Natural killer cell (primary cell): ENCODE measurements at regions not wholly inside any gene's neighbourhood (a gene's known extent, or its start where the extent isn't known, plus 50 kb on each side); places are given as distances from the start of the nearest gene placed in this dataset.

Source experiments
- ATAC-seq, 3 donors: fragments of 150-1000 bp in 2 of 3; fragments of 200-7000 bp in 1 of 3; cut with Tn5 transposase; 1 replicate in 1 of 3; 2 replicates in 2 of 3; pipeline ENCODE4 v1.10.0; 2021; ENCODE audit warnings: mild to moderate bottlenecking in 2 of 3, moderate library complexity in 2 of 3
- DNase-seq, 2 donors: peaks; one replicate each; pipeline versions ENCODE4 v3.0.0 to v3.0.0-alpha.2; 2013 to 2021; ENCODE audit warnings: mixed read lengths in 1 of 2
- H3K27ac ChIP-seq: one replicate; pipeline ENCODE4 v1.5.1; 2013; ENCODE audit warnings: mild to moderate bottlenecking, low read length
- H3K27me3 ChIP-seq: one replicate; pipeline ENCODE4 v1.6.1; 2013; ENCODE audit warnings: low read length; ENCODE audit not compliant: control insufficient read depth, insufficient read depth
- H3K36me3 ChIP-seq: one replicate; pipeline ENCODE4 v1.6.1; 2013; ENCODE audit warnings: low read length; ENCODE audit not compliant: control insufficient read depth, insufficient read depth
- H3K4me1 ChIP-seq: one replicate; pipeline ENCODE4 v1.6.1; 2013; ENCODE audit warnings: low read length; ENCODE audit not compliant: control insufficient read depth, insufficient read depth
- H3K4me3 ChIP-seq: one replicate; pipeline ENCODE4 v1.5.1; 2013; ENCODE audit warnings: low read length
- H3K9me3 ChIP-seq: one replicate; pipeline ENCODE4 v1.6.1; 2013; ENCODE audit warnings: low read length; ENCODE audit not compliant: control insufficient read depth, insufficient read depth
- H3K27ac Mint-ChIP-seq, 2 donors: one replicate each; pipeline ENCODE4 v1.8.0; 2022; ENCODE audit warnings: mild to moderate bottlenecking in 2 of 2, mixed read lengths in 2 of 2, moderate library complexity in 1 of 2
- H3K27me3 Mint-ChIP-seq, 2 donors: one replicate each; pipeline ENCODE4 v1.8.0; 2022; ENCODE audit warnings: low read depth in 2 of 2, mixed read lengths in 2 of 2
- H3K36me3 Mint-ChIP-seq: one replicate; pipeline ENCODE4 v1.8.0; 2022; ENCODE audit warnings: mixed read lengths
- H3K4me1 Mint-ChIP-seq, 2 donors: one replicate each; pipeline ENCODE4 v1.8.0; 2022; ENCODE audit warnings: mixed read lengths in 2 of 2
- H3K4me3 Mint-ChIP-seq: one replicate; pipeline ENCODE4 v1.8.0; 2022; ENCODE audit warnings: mild to moderate bottlenecking, moderate library complexity, mixed read lengths
- H3K9me3 Mint-ChIP-seq, 2 donors: one replicate each; pipeline ENCODE4 v1.8.0; 2022; ENCODE audit warnings: mixed read lengths in 2 of 2
- CTCF ChIP-seq: fragments of 200-600 bp; IDR thresholded peaks from one replicate; pipeline ENCODE4 v1.8.0; 2022; ENCODE audit warnings: antibody characterized with exemption
- WGBS: methylation state at CpG from one replicate; pipeline ENCODE4 v1.1.7; 2013; ENCODE audit warnings: missing lambda C conversion rate; ENCODE audit not compliant: insufficient coverage; 5-methylcytosine and 5-hydroxymethylcytosine counted together
- intact Hi-C: fragments of 100-400 bp; cut with micrococcal nuclease; formaldehyde crosslinking; loops from one replicate; pipeline ENCODE4 v1.14.2; 2022

- peaks cover 21% of the 10 kb centered on the region for H3K4me1 ChIP-seq
- 48% methylated on average over 3 of the region's 3 CpGs for WGBS
- H3K36me3 ChIP-seq, result no peaks in the 10 kb centered on the region
- ATAC-seq, result peak in 1 of 3 donors; percentile 33
- H3K36me3 Mint-ChIP-seq, result no peaks in the 10 kb centered on the region
- no peak overlapping the region for H3K4me3 ChIP-seq
- no peak for TF ChIP-seq CTCF
- H3K4me3 Mint-ChIP-seq, result no peak overlapping the region
- H3K9me3 ChIP-seq, result no peaks in the 10 kb centered on the region
- intact Hi-C loops, result no loop called here
- H3K27ac ChIP-seq, result no peak overlapping the region
- no peaks in the 10 kb centered on the region for H3K27me3 ChIP-seq
- DNase-seq, result no peak
- peaks cover 11 to 13% of the 10 kb centered on the region in 2 donors for H3K4me1 Mint-ChIP-seq
- H3K9me3 Mint-ChIP-seq, result no peaks in the 10 kb centered on the region
- H3K27ac Mint-ChIP-seq, result no peak overlapping the region
- no peaks in the 10 kb centered on the region for H3K27me3 Mint-ChIP-seq
Measured at GRCh38 chr6:130526466-130526865, 160.6 kb downstream of the TMEM200A start.

- no peaks in the 10 kb centered on the region for H3K36me3 ChIP-seq
- intact Hi-C loops, result no loop called here
- no peak overlapping the region for H3K4me3 Mint-ChIP-seq
- ATAC-seq (no peak), DNase-seq (no peak)
- no peaks in the 10 kb centered on the region for H3K27me3 Mint-ChIP-seq
- peaks cover 11 to 13% of the 10 kb centered on the region in 2 donors for H3K4me1 Mint-ChIP-seq
- no peaks in the 10 kb centered on the region for H3K36me3 Mint-ChIP-seq
- H3K9me3 Mint-ChIP-seq, result no peaks in the 10 kb centered on the region
- TF ChIP-seq CTCF, result no peak
- H3K9me3 ChIP-seq, result no peaks in the 10 kb centered on the region
- H3K27ac Mint-ChIP-seq, result no peak overlapping the region
- H3K4me3 ChIP-seq, result no peak overlapping the region
- peaks cover 21% of the 10 kb centered on the region for H3K4me1 ChIP-seq
- no peaks in the 10 kb centered on the region for H3K27me3 ChIP-seq
- H3K27ac ChIP-seq, result no peak overlapping the region
- WGBS, result 65% methylated on average over 1 of the region's 1 CpG
Measured at GRCh38 chr6:130527173-130527572, 161.4 kb downstream of the TMEM200A start.

GRCh38 chr6:130529569-130530149 lies 163.8 kb downstream of the TMEM200A start:
- WGBS, result 89% methylated on average over 7 of the region's 8 CpGs
- Histone ChIP-seq H3K27me3 (no peaks in the 10 kb centered on the region), H3K36me3 (no peaks in the 10 kb centered on the region), H3K4me1 (peaks cover 18% of the 10 kb centered on the region), H3K9me3 (no peaks in the 10 kb centered on the region), H3K4me3 (no peak overlapping the region), H3K27ac (no peak overlapping the region)
- Mint-ChIP-seq H3K27ac (no peak overlapping the region), H3K4me1 (peaks cover 9 to 11% of the 10 kb centered on the region in 2 donors), H3K4me3 (no peak overlapping the region), H3K9me3 (no peaks in the 10 kb centered on the region), H3K36me3 (no peaks in the 10 kb centered on the region), H3K27me3 (no peaks in the 10 kb centered on the region)
- ATAC-seq (no peak), DNase-seq (no peak)
- intact Hi-C loops, result no loop called here
- no peak for TF ChIP-seq CTCF

- no peak overlapping the region for H3K4me3 Mint-ChIP-seq
- 83% methylated on average over 3 of the region's 3 CpGs for WGBS
- H3K27ac Mint-ChIP-seq, result no peak overlapping the region
- Histone ChIP-seq H3K36me3 (no peaks in the 10 kb centered on the region), H3K27ac (no peak overlapping the region), H3K9me3 (peaks cover 3% of the 10 kb centered on the region), H3K4me1 (peaks cover 9% of the 10 kb centered on the region), H3K4me3 (no peak overlapping the region), H3K27me3 (no peaks in the 10 kb centered on the region)
- peaks cover 22% of the 10 kb centered on the region for H3K36me3 Mint-ChIP-seq
- H3K9me3 Mint-ChIP-seq, result peaks cover 0 to 4% of the 10 kb centered on the region in 2 donors
- ATAC-seq, result no peak
- no peak for TF ChIP-seq CTCF
- intact Hi-C loops, result no loop called here
- no peaks in the 10 kb centered on the region for H3K27me3 Mint-ChIP-seq
- H3K4me1 Mint-ChIP-seq, result no peaks in the 10 kb centered on the region
- no peak for DNase-seq
Measured at GRCh38 chr6:130534627-130535026, 168.8 kb downstream of the TMEM200A start.
